ENCODE measurements at regions not wholly inside any gene's neighbourhood (a gene's known extent, or its start where the extent isn't known, plus 50 kb on each side); places are given as distances from the start of the nearest gene placed in this dataset.

DNA sequence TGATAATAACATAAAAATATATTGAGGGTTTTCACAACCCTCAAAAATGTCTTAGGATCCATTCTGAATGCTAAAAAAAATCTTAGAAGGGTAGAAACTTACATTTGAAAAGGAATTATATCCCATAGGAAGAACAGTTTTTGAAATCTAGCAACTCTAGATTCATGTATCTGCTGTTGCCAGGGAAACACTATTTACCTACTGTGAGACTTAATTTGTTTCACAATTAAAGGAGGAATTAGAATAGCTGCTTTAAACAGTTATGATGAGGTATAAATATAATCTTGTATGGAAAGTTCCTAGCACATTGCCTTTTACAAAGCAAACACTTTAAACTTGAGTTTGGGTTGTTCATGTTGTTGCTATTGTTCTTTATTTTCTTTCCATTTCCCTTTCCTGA lies 988.2 kb downstream of the SUCLG1 start:
- Histone ChIP-seq H4K20me1 (replicated peaks; ENCODE audit: control insufficient read depth, insufficient read depth, low read length) (no peaks in the 10 kb centered on the region), H2AFZ (ENCODE audit: low read depth, low read length) (no peak overlapping the region), H3K9me1 (ENCODE audit: control insufficient read depth, insufficient read depth, low read length) (no peaks in the 10 kb centered on the region), H3K4me3 (no peak overlapping the region), H3K4me1 (replicated peaks in 1 of 2; ENCODE audit: control insufficient read depth in 2 of 2, insufficient read depth in 2 of 2, low read length in 2 of 2) (no peaks in the 10 kb centered on the region), H3K27me3 (ENCODE audit: control insufficient read depth in 2 of 2, insufficient read depth in 2 of 2, low read length in 2 of 2) (no peaks in the 10 kb centered on the region), H3K79me2 (ENCODE audit: control insufficient read depth, insufficient read depth, low read length) (no peaks in the 10 kb centered on the region), H3K27ac (ENCODE audit: extremely low read depth, low read depth, low read length) (no peak overlapping the region), H3K9ac (ENCODE audit: insufficient read depth in 1 of 2, low read depth in 2 of 2, low read length in 2 of 2) (no peak overlapping the region), H3K36me3 (ENCODE audit: control insufficient read depth, insufficient read depth, low read length) (no peaks in the 10 kb centered on the region), H3K9me3 (replicated peaks; ENCODE audit: control insufficient read depth, insufficient read depth, low read depth, low read length) (no peaks in the 10 kb centered on the region), H3K4me2 (ENCODE audit: insufficient read depth, low read length) (no peak overlapping the region)
- TF ChIP-seq ARID2 (IDR thresholded peaks at IDR 0.05), result no peak
- TF ChIP-seq PHTF2 (CRISPR knock-in tag; IDR thresholded peaks at IDR 0.05), result no peak
- no peak for TF ChIP-seq ZNF184 (CRISPR knock-in tag; IDR thresholded peaks at IDR 0.05)
- no peak for TF ChIP-seq SP2 (IDR thresholded peaks at IDR 0.05; ENCODE audit: extremely low read depth, low read depth, low read length, poor library complexity, severe bottlenecking)
- no peak for TF ChIP-seq CREB5 (CRISPR knock-in tag; IDR thresholded peaks at IDR 0.05)
- ATAC-seq (no peak), FAIRE-seq (no peak), DNase-seq (ENCODE audit: extremely low read depth in 1 of 4, low spot score in 3 of 4) (no peak)
- in situ Hi-C loops (cut with MboI) (no loop called here), intact Hi-C loops (cut with micrococcal nuclease) (no loop called here)
- no TSS peak for BruUV-seq (replicated peaks)
- CTCF ChIA-PET (ENCODE audit: low intra/inter-chr PET ratio), result no interaction called here
- POLR2A ChIA-PET, result no interaction called here

- Histone ChIP-seq H2AFZ (ENCODE audit: low read depth, low read length) (no peak overlapping the region), H3K27me3 (ENCODE audit: control insufficient read depth in 2 of 2, insufficient read depth in 2 of 2, low read length in 2 of 2) (no peaks in the 10 kb centered on the region), H3K4me2 (ENCODE audit: insufficient read depth, low read length) (no peak overlapping the region), H3K36me3 (ENCODE audit: control insufficient read depth, insufficient read depth, low read length) (no peaks in the 10 kb centered on the region), H3K9me1 (ENCODE audit: control insufficient read depth, insufficient read depth, low read length) (no peaks in the 10 kb centered on the region), H3K27ac (ENCODE audit: extremely low read depth, low read depth, low read length) (no peak overlapping the region), H3K4me3 (no peak overlapping the region), H4K20me1 (replicated peaks; ENCODE audit: control insufficient read depth, insufficient read depth, low read length) (no peaks in the 10 kb centered on the region), H3K9ac (ENCODE audit: insufficient read depth in 1 of 2, low read depth in 2 of 2, low read length in 2 of 2) (no peak overlapping the region), H3K9me3 (replicated peaks; ENCODE audit: control insufficient read depth, insufficient read depth, low read depth, low read length) (no peaks in the 10 kb centered on the region), H3K4me1 (replicated peaks in 1 of 2; ENCODE audit: control insufficient read depth in 2 of 2, insufficient read depth in 2 of 2, low read length in 2 of 2) (no peaks in the 10 kb centered on the region), H3K79me2 (ENCODE audit: control insufficient read depth, insufficient read depth, low read length) (no peaks in the 10 kb centered on the region)
- TF ChIP-seq SAP30 (IDR thresholded peaks at IDR 0.05; ENCODE audit: borderline replicate concordance, insufficient read depth, low read depth, low read length, poor library complexity, severe bottlenecking) (no peak), MAFK (IDR thresholded peaks at IDR 0.05; ENCODE audit: low read length) (no peak), NUFIP1 (IDR thresholded peaks at IDR 0.05; ENCODE audit: partially characterized antibody) (no peak), GATAD2B (IDR thresholded peaks at IDR 0.05; ENCODE audit: borderline replicate concordance) (no peak)
- TF ChIP-seq, protein P1, sequence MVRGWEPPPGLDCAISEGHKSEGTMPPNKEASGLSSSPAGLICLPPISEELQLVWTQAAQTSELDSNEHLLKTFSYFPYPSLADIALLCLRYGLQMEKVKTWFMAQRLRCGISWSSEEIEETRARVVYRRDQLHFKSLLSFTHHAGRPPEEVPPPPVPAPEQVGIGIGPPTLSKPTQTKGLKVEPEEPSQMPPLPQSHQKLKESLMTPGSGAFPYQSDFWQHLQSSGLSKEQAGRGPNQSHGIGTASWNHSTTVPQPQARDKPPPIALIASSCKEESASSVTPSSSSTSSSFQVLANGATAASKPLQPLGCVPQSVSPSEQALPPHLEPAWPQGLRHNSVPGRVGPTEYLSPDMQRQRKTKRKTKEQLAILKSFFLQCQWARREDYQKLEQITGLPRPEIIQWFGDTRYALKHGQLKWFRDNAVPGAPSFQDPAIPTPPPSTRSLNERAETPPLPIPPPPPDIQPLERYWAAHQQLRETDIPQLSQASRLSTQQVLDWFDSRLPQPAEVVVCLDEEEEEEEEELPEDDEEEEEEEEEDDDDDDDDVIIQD (CRISPR knock-in tag; IDR thresholded peaks at IDR 0.05), result no peak
- in situ Hi-C loops (cut with MboI), result no loop called here
- WGBS (ENCODE audit: insufficient coverage, low coverage, missing lambda C conversion rate), result 0% methylated on average over 1 of the region's 1 CpG
- DNase-seq (ENCODE audit: extremely low read depth in 1 of 4, low spot score in 3 of 4) (no peak), FAIRE-seq (no peak), ATAC-seq (no peak)
- ChIA-PET POLR2A (no interaction called here), CTCF (ENCODE audit: low intra/inter-chr PET ratio) (no interaction called here)
- intact Hi-C loops (cut with micrococcal nuclease), result no loop called here
- no TSS peak for BruUV-seq (replicated peaks)
These were observed 994.6 kb downstream of the SUCLG1 start for GRCh38 chr2:83464444-83464843.
